Spinal cord (tissue), 9 donors: ENCODE measurements at regions not wholly inside any gene's neighbourhood (a gene's known extent, or its start where the extent isn't known, plus 50 kb on each side); places are given as distances from the start of the nearest gene placed in this dataset.
"Not testable (repeated sequence)": the region's sequence is repeated elsewhere in the genome, so short reads cannot be mapped to it uniquely, and the experiment has no call there.

ENCODE experiments used
- DNase-seq, 6 donors: peaks; one replicate each; pipeline versions ENCODE4 v3.0.0 to v3.0.0-alpha.2; 2013 to 2015; ENCODE audit warnings: low spot score in 6 of 6, low read depth in 4 of 6
- H3K27ac ChIP-seq: one replicate; pipeline ENCODE4 v1.5.1; 2013; ENCODE audit warnings: low read depth, low read length, control low read depth
- H3K27me3 ChIP-seq: one replicate; pipeline ENCODE4 v1.6.1; 2013; ENCODE audit warnings: low read length; ENCODE audit not compliant: control insufficient read depth, insufficient read depth
- H3K36me3 ChIP-seq: one replicate; pipeline ENCODE4 v1.6.1; 2013; ENCODE audit warnings: low read length; ENCODE audit not compliant: control insufficient read depth, insufficient read depth
- H3K4me1 ChIP-seq: one replicate; pipeline ENCODE4 v1.6.1; 2013; ENCODE audit warnings: low read length; ENCODE audit not compliant: control insufficient read depth, insufficient read depth
- H3K4me3 ChIP-seq: one replicate; pipeline ENCODE4 v1.5.1; 2013; ENCODE audit warnings: low read depth, low read length, control low read depth
- H3K9me3 ChIP-seq: one replicate; pipeline ENCODE4 v1.6.1; 2013; ENCODE audit warnings: low read length; ENCODE audit not compliant: control insufficient read depth, insufficient read depth
- WGBS: methylation state at CpG from one replicate; pipeline ENCODE4 v1.1.5; 2013; ENCODE audit warnings: missing lambda C conversion rate; ENCODE audit not compliant: insufficient coverage; 5-methylcytosine and 5-hydroxymethylcytosine counted together
- donor health status: healthy.

GRCh38 chr5:38154615-38155204, 103.6 kb upstream of the EGFLAM start:
- H3K36me3 ChIP-seq = no peaks in the 10 kb centered on the region
- no peak overlapping the region for H3K27ac ChIP-seq
- H3K27me3 ChIP-seq = no peaks in the 10 kb centered on the region
- no peaks in the 10 kb centered on the region for H3K4me1 ChIP-seq
- 91% methylated on average over 1 of the region's 1 CpG for WGBS
- H3K4me3 ChIP-seq = no peak overlapping the region
- DNase-seq = peak in 1 of 6 donors; percentile 16
- H3K9me3 ChIP-seq = peaks cover 1% of the 10 kb centered on the region

GRCh38 chr5:38151878-38152277, 106.5 kb upstream of the EGFLAM start:
- Histone ChIP-seq H3K9me3 (peaks cover 2% of the 10 kb centered on the region), H3K27me3 (no peaks in the 10 kb centered on the region), H3K36me3 (no peaks in the 10 kb centered on the region), H3K4me3 (no peak overlapping the region), H3K4me1 (no peaks in the 10 kb centered on the region), H3K27ac (no peak overlapping the region)
- DNase-seq = peak in 2 of 6 donors; percentile 5 to 14
- 71% methylated on average over 1 of the region's 2 CpGs for WGBS

GRCh38 chr5:38149815-38150195, 108.6 kb upstream of the EGFLAM start:
- no peaks in the 10 kb centered on the region for H3K4me1 ChIP-seq
- no peaks in the 10 kb centered on the region for H3K27me3 ChIP-seq
- no peak overlapping the region for H3K27ac ChIP-seq
- H3K4me3 ChIP-seq = no peak overlapping the region
- no peaks in the 10 kb centered on the region for H3K36me3 ChIP-seq
- DNase-seq = no peak
- peaks cover 2% of the 10 kb centered on the region for H3K9me3 ChIP-seq

- WGBS = 59% methylated on average over 8 of the region's 10 CpGs
- DNase-seq = peak in 1 of 6 donors; percentile 9
- H3K27me3 ChIP-seq = no peaks in the 10 kb centered on the region
- peaks cover 2% of the 10 kb centered on the region for H3K9me3 ChIP-seq
- H3K36me3 ChIP-seq = no peaks in the 10 kb centered on the region
- no peak overlapping the region for H3K4me3 ChIP-seq
- no peaks in the 10 kb centered on the region for H3K4me1 ChIP-seq
- H3K27ac ChIP-seq = no peak overlapping the region
Measured at GRCh38 chr5:38148021-38148625, 110.2 kb upstream of the EGFLAM start.

GRCh38 chr5:38143384-38143783, 115.0 kb upstream of the EGFLAM start:
- WGBS = 67% methylated on average over 1 of the region's 3 CpGs
- H3K4me1 ChIP-seq = no peaks in the 10 kb centered on the region
- no peaks in the 10 kb centered on the region for H3K36me3 ChIP-seq
- H3K9me3 ChIP-seq = no peaks in the 10 kb centered on the region
- DNase-seq = no peak
- no peak overlapping the region for H3K27ac ChIP-seq
- no peak overlapping the region for H3K4me3 ChIP-seq
- no peaks in the 10 kb centered on the region for H3K27me3 ChIP-seq

GRCh38 chr5:38141665-38142064, 116.7 kb upstream of the EGFLAM start:
- H3K27ac ChIP-seq = no peak overlapping the region
- no peaks in the 10 kb centered on the region for H3K9me3 ChIP-seq
- no peaks in the 10 kb centered on the region for H3K36me3 ChIP-seq
- WGBS = no CpG with 5 or more reads among the region's 1 CpG
- no peaks in the 10 kb centered on the region for H3K27me3 ChIP-seq
- no peak overlapping the region for H3K4me3 ChIP-seq
- DNase-seq = no peak
- H3K4me1 ChIP-seq = no peaks in the 10 kb centered on the region

GRCh38 chr5:38138574-38138973, 119.8 kb upstream of the EGFLAM start:
- no peak for DNase-seq
- Histone ChIP-seq H3K27ac (no peak overlapping the region), H3K4me1 (no peaks in the 10 kb centered on the region), H3K36me3 (no peaks in the 10 kb centered on the region), H3K9me3 (no peaks in the 10 kb centered on the region), H3K27me3 (no peaks in the 10 kb centered on the region), H3K4me3 (no peak overlapping the region)
- WGBS = 93% methylated on average over 3 of the region's 5 CpGs

- Histone ChIP-seq H3K4me1 (no peaks in the 10 kb centered on the region), H3K36me3 (no peaks in the 10 kb centered on the region), H3K4me3 (no peak overlapping the region), H3K27ac (no peak overlapping the region), H3K27me3 (no peaks in the 10 kb centered on the region), H3K9me3 (no peaks in the 10 kb centered on the region)
- WGBS = 79% methylated on average over 7 of the region's 9 CpGs
- no peak for DNase-seq
Measured at GRCh38 chr5:38135486-38136039, 122.8 kb upstream of the EGFLAM start.

GRCh38 chr5:38134810-38135209, 123.5 kb upstream of the EGFLAM start:
- Histone ChIP-seq H3K27ac (no peak overlapping the region), H3K36me3 (no peaks in the 10 kb centered on the region), H3K9me3 (no peaks in the 10 kb centered on the region), H3K4me1 (no peaks in the 10 kb centered on the region), H3K27me3 (no peaks in the 10 kb centered on the region), H3K4me3 (no peak overlapping the region)
- WGBS = 93% methylated on average over 19 of the region's 19 CpGs
- DNase-seq = no peak

- H3K27me3 ChIP-seq = not testable (repeated sequence)
Measured at GRCh38 chr5:38134294-38134693, 124.1 kb upstream of the EGFLAM start.

More at GRCh38 chr5:38134294-38134693, 124.1 kb upstream of the EGFLAM start:
- not testable (repeated sequence) for H3K36me3 ChIP-seq, H3K27ac ChIP-seq, H3K4me3 ChIP-seq, H3K9me3 ChIP-seq, DNase-seq, H3K4me1 ChIP-seq
- WGBS = no CpG with 5 or more reads among the region's 1 CpG
